K562 (cell line): ENCODE measurements at regions not wholly inside any gene's neighbourhood (a gene's known extent, or its start where the extent isn't known, plus 50 kb on each side); places are given as distances from the start of the nearest gene placed in this dataset.

Experiments
- ATAC-seq: fragments of 200-7000 bp; cut with Tn5 transposase; 3 replicates; pipeline ENCODE4 v1.9.1; 2020; ENCODE audit warnings: moderate library complexity
- BruUV-seq: library from RNA; stranded (reverse); fragments of 400-500 nt; replicated peaks from 2 replicates; lab custom pipeline; 2021; lab: Mats Ljungman, UMichigan
- CTCF ChIA-PET: fragments of 300-600 bp; formaldehyde crosslinking; extraction: SDS; loops from one replicate; lab custom pipeline; 2021; ENCODE audit warnings: low intra/inter-chr PET ratio; lab: Yijun Ruan, JAX
- POLR2A ChIA-PET: fragments of 300-600, 350-650 bp; sonication (Branson Sonifier 250); formaldehyde crosslinking; extraction: SDS; loops from one replicate; lab custom pipeline; 2021; ENCODE audit warnings: antibody characterized with exemption, inconsistent platforms; lab: Yijun Ruan, JAX
- DNase-seq, 4 experiments: peaks; one replicate each; pipeline versions ENCODE4 v3.0.0 to v3.0.0-alpha.2; 2011 to 2018; ENCODE audit warnings: low spot score in 3 of 4, mixed read lengths in 3 of 4; ENCODE audit errors: extremely low read depth in 1 of 4
- FAIRE-seq: peaks from 2 replicates; lab custom pipeline; 2011; peaks lifted over from hg19 to GRCh38; lab: Jason Lieb, UNC
- H2AFZ ChIP-seq: 2 replicates; pipeline ENCODE4 v1.6.0; 2011; ENCODE audit warnings: low read depth, low read length, control low read depth, inconsistent platforms
- H3K27ac ChIP-seq: fragments of 200-600 bp; 3 replicates; pipeline ENCODE4 v1.8.0; 2011; ENCODE audit warnings: low read depth, mild to moderate bottlenecking, control low read depth, inconsistent platforms, low read length, moderate library complexity, mixed read lengths; ENCODE audit errors: extremely low read depth
- H3K27me3 ChIP-seq, 2 experiments: fragments of 300-600 bp in 1 of 2; 2 replicates in 1 of 2; 3 replicates in 1 of 2; pipeline versions ENCODE4 v1.6.0 to v1.8.0; 2011; ENCODE audit warnings: inconsistent platforms in 2 of 2, low read length in 2 of 2, mild to moderate bottlenecking in 1 of 2, mixed read lengths in 1 of 2, moderate library complexity in 1 of 2; ENCODE audit not compliant: control insufficient read depth in 2 of 2, insufficient read depth in 2 of 2
- H3K36me3 ChIP-seq: fragments of 300-600 bp; 3 replicates; pipeline ENCODE4 v1.8.0; 2011; ENCODE audit warnings: mild to moderate bottlenecking, low read length, inconsistent platforms; ENCODE audit not compliant: control insufficient read depth, insufficient read depth
- H3K4me1 ChIP-seq, 2 experiments: fragments of 200-600 bp in 1 of 2; replicated peaks in 1 of 2; 2 replicates in 1 of 2; 3 replicates in 1 of 2; pipeline versions ENCODE4 v1.5.1 to v1.8.0; 2011; ENCODE audit warnings: inconsistent platforms in 2 of 2, low read length in 2 of 2, mild to moderate bottlenecking in 1 of 2, mixed read lengths in 1 of 2, moderate library complexity in 1 of 2; ENCODE audit not compliant: control insufficient read depth in 2 of 2, insufficient read depth in 2 of 2
- H3K4me2 ChIP-seq: 2 replicates; pipeline ENCODE4 v1.6.1; 2011; ENCODE audit warnings: low read length, control low read depth, inconsistent platforms, mixed read lengths; ENCODE audit not compliant: insufficient read depth
- H3K4me3 ChIP-seq: fragments of 200-600 bp; sonication (generic), shearing (Covaris generic); 2 replicates; pipeline ENCODE4 v1.5.1; 2016; ENCODE audit warnings: control low read depth, inconsistent platforms
- H3K79me2 ChIP-seq: fragments of 200-600 bp; 3 replicates; pipeline ENCODE4 v1.8.0; 2011; ENCODE audit warnings: low read length, inconsistent platforms; ENCODE audit not compliant: control insufficient read depth, insufficient read depth
- H3K9ac ChIP-seq, 2 experiments: 2 replicates each; pipeline versions ENCODE4 v1.6.0 to v1.6.1; 2011; ENCODE audit warnings: low read depth in 2 of 2, low read length in 2 of 2, control low read depth in 1 of 2, inconsistent platforms in 1 of 2, mild to moderate bottlenecking in 1 of 2, mixed read lengths in 1 of 2; ENCODE audit not compliant: insufficient read depth in 1 of 2
- H3K9me1 ChIP-seq: one replicate; pipeline ENCODE4 v1.6.0; 2011; ENCODE audit warnings: inconsistent platforms, mild to moderate bottlenecking, low read length, moderate library complexity; ENCODE audit not compliant: control insufficient read depth, insufficient read depth
- H3K9me3 ChIP-seq: replicated peaks from 2 replicates; pipeline ENCODE4 v1.5.1; 2011; ENCODE audit warnings: low read depth, low read length, inconsistent platforms; ENCODE audit not compliant: control insufficient read depth, insufficient read depth
- H4K20me1 ChIP-seq: replicated peaks from 2 replicates; pipeline ENCODE4 v1.6.1; 2011; ENCODE audit warnings: low read length, inconsistent platforms, mixed read lengths; ENCODE audit not compliant: control insufficient read depth, insufficient read depth
- ARID2 ChIP-seq: fragments of 450-650 bp; IDR thresholded peaks from 2 replicates; pipeline ENCODE4 v1.6.1; 2017; ENCODE audit warnings: antibody characterized with exemption, mild to moderate bottlenecking
- BHLHE40 ChIP-seq: IDR thresholded peaks from 2 replicates; pipeline ENCODE4 v1.6.1; 2011; ENCODE audit warnings: low read length, improper control_type of control experiment
- CBX2 ChIP-seq: fragments of 200-600 bp; sonication (generic); IDR thresholded peaks from one replicate; pipeline ENCODE4 v1.6.1; 2012; ENCODE audit warnings: mild to moderate bottlenecking, low read length, inconsistent platforms; ENCODE audit not compliant: insufficient read depth, poor library complexity, severe bottlenecking
- CBX8 ChIP-seq: fragments of 200-600 bp; sonication (generic); IDR thresholded peaks from 2 replicates; pipeline ENCODE4 v1.6.1; 2012; ENCODE audit warnings: borderline replicate concordance, mixed run types, low read depth, mild to moderate bottlenecking, moderate library complexity, mixed read lengths, low read length, control low read depth, inconsistent platforms; ENCODE audit not compliant: poor library complexity, severe bottlenecking; ENCODE audit errors: extremely low read depth
- GABPB1 ChIP-seq: sonication (generic); formaldehyde crosslinking; IDR thresholded peaks from 2 replicates; pipeline ENCODE4 v1.8.0; 2022; ENCODE audit warnings: mild to moderate bottlenecking, missing genetic modification reagents
- KLF1 ChIP-seq: fragments of 450-650 bp; IDR thresholded peaks from 2 replicates; pipeline ENCODE4 v1.6.1; 2016; ENCODE audit warnings: missing genetic modification characterization, missing compliant biosample characterization
- LEF1 ChIP-seq: fragments of 450-650 bp; IDR thresholded peaks from 2 replicates; pipeline ENCODE4 v1.6.1; 2016; ENCODE audit warnings: mild to moderate bottlenecking
- RBBP5 ChIP-seq: fragments of 200-600 bp; sonication (generic); IDR thresholded peaks from 2 replicates; pipeline ENCODE4 v1.6.1; 2012; ENCODE audit warnings: borderline replicate concordance, mild to moderate bottlenecking, low read length, control low read depth, inconsistent platforms; ENCODE audit not compliant: insufficient read depth, poor library complexity, severe bottlenecking
- SP1 ChIP-seq: sonication (generic); formaldehyde crosslinking; IDR thresholded peaks from 2 replicates; pipeline ENCODE4 v1.8.1; 2022; ENCODE audit warnings: mild to moderate bottlenecking, missing genetic modification reagents
- SUPT5H ChIP-seq: fragments of 450-650 bp; IDR thresholded peaks from 2 replicates; pipeline ENCODE4 v1.6.1; 2016
- ZBED1 ChIP-seq: IDR thresholded peaks from 2 replicates; pipeline ENCODE4 v1.6.1; 2014
- ZC3H4 ChIP-seq: sonication (generic); formaldehyde crosslinking; IDR thresholded peaks from 2 replicates; pipeline ENCODE4 v1.9.0; 2021; ENCODE audit warnings: missing genetic modification reagents, borderline replicate concordance
- ZNF124 ChIP-seq: sonication (generic); formaldehyde crosslinking; IDR thresholded peaks from 2 replicates; pipeline ENCODE4 v1.8.1; 2022; ENCODE audit warnings: missing genetic modification reagents
- ZNF143 ChIP-seq: sonication (generic); formaldehyde crosslinking; IDR thresholded peaks from 2 replicates; pipeline ENCODE4 v1.9.0; 2022; ENCODE audit warnings: mild to moderate bottlenecking, missing genetic modification reagents
- ZNF184 ChIP-seq: sonication (generic); formaldehyde crosslinking; IDR thresholded peaks from 2 replicates; pipeline ENCODE4 v1.5.0; 2020; ENCODE audit warnings: missing genetic modification reagents
- ZNF561 ChIP-seq: fragments of 450-650 bp; formaldehyde crosslinking; conservative IDR thresholded peaks from 2 replicates; pipeline ENCODE4 v1.4.0; 2020; ENCODE audit warnings: mild to moderate bottlenecking, moderate library complexity
- ZNF778 ChIP-seq: fragments of 450-650 bp; formaldehyde crosslinking; IDR thresholded peaks from 2 replicates; pipeline ENCODE4 v1.4.0; 2020; ENCODE audit warnings: mild to moderate bottlenecking, moderate library complexity
- WGBS: fragments of 100-300 bp; shearing (Covaris generic); methylation state at CpG from one replicate; pipeline ENCODE4 v1.1.6; 2016; ENCODE audit warnings: low coverage, mixed read lengths; ENCODE audit not compliant: insufficient coverage; ENCODE audit errors: missing lambda C conversion rate; 5-methylcytosine and 5-hydroxymethylcytosine counted together
- in situ Hi-C: fragments of 300-500 bp; cut with MboI; formaldehyde crosslinking; loops from 4 replicates; pipeline ENCODE4 v1.15.0; 2018; ENCODE audit warnings: inconsistent platforms, mixed read lengths
- intact Hi-C: fragments of 100-400 bp; cut with micrococcal nuclease; formaldehyde crosslinking; loops from 2 replicates; pipeline ENCODE4 v1.14.2; 2022
- TF ChIP-seq, protein P1 (sequence below): fragments of 250-450 bp; sonication (Bioruptor Pico); IDR thresholded peaks from 2 replicates; pipeline ENCODE4 v1.5.0; 2021

DNA sequence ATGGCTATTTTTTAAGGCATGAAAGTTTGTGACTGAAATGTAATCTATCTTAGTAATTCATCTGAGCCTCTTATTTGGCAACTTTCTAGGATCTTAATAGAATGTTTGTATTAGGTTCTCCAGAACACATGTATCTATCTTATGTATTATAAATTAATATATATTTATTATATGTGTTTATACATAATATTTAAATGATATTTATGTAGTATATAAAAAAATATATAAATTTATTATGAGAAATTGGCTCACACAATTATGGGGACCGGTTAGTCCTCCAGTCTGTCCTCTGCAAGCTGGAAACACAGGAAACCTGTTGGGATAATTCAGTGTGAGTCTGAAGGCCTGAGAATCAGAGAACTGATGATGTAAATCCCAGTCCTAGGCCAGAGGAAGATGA, 155.7 kb downstream of the AMY1C start:
- ATAC-seq: no peak

DNA sequence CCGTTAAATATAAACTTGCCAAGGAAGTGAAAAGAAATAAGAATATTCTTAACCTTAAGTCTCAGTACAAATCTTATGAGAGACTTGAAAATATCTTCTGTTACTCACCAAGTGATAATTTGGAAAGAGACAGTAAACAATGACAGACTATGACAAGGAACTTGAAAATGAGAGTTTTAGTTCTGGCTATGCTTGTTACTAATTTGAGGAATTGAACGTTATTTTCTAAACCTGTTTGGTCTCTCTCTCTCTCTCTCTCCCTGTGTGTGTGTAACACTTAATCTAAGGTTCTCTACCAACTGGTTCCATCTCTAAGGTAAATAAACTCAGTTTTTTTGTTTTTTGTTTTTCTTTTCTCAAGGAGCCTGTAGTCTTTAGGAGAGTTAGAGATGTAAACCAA, 161.8 kb downstream of the AMY1C start:
- Histone ChIP-seq H3K9ac (no peak overlapping the region), H3K27ac (no peak overlapping the region), H3K79me2 (no peaks in the 10 kb centered on the region), H3K4me1 (no peaks in the 10 kb centered on the region), H3K4me3 (no peak overlapping the region), H3K4me2 (no peak overlapping the region), H3K36me3 (no peaks in the 10 kb centered on the region), H4K20me1 (no peaks in the 10 kb centered on the region), H3K27me3 (no peaks in the 10 kb centered on the region), H3K9me1 (no peaks in the 10 kb centered on the region), H3K9me3 (no peaks in the 10 kb centered on the region), H2AFZ (no peak overlapping the region)
- ChIA-PET POLR2A (no interaction called here), CTCF (no interaction called here)
- no peak for FAIRE-seq
- in situ Hi-C loops: no loop called here
- BruUV-seq: no TSS peak
- no peak for ATAC-seq
- intact Hi-C loops: no loop called here
- DNase-seq: no peak
- 0% methylated on average over 2 of the region's 2 CpGs for WGBS
- no peak for TF ChIP-seq CBX2
- no peak for TF ChIP-seq BHLHE40
- TF ChIP-seq GABPB1 (CRISPR knock-in tag): no peak
- TF ChIP-seq ZNF143: no peak
- TF ChIP-seq ZNF184 (CRISPR knock-in tag): no peak
- no peak for TF ChIP-seq ZC3H4 (CRISPR knock-in tag)

More for the DNA sequence above, 155.7 kb downstream of the AMY1C start:
- Histone ChIP-seq H3K27me3 (no peaks in the 10 kb centered on the region), H3K4me3 (no peak overlapping the region), H3K4me1 (no peaks in the 10 kb centered on the region), H4K20me1 (no peaks in the 10 kb centered on the region), H3K4me2 (no peak overlapping the region), H3K27ac (no peak overlapping the region), H2AFZ (no peak overlapping the region), H3K79me2 (no peaks in the 10 kb centered on the region), H3K9ac (no peak overlapping the region), H3K9me1 (no peaks in the 10 kb centered on the region), H3K36me3 (no peaks in the 10 kb centered on the region), H3K9me3 (no peaks in the 10 kb centered on the region)
- CTCF ChIA-PET: no interaction called here
- TF ChIP-seq ZNF561 (CRISPR knock-in tag): no peak
- no peak for TF ChIP-seq ZNF124
- TF ChIP-seq ZNF778 (CRISPR knock-in tag): no peak
- TF ChIP-seq, protein P1, sequence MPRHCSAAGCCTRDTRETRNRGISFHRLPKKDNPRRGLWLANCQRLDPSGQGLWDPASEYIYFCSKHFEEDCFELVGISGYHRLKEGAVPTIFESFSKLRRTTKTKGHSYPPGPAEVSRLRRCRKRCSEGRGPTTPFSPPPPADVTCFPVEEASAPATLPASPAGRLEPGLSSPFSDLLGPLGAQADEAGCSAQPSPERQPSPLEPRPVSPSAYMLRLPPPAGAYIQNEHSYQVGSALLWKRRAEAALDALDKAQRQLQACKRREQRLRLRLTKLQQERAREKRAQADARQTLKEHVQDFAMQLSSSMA: no peak
- TF ChIP-seq SUPT5H: no peak
- no peak for TF ChIP-seq KLF1
- TF ChIP-seq LEF1: no peak
- TF ChIP-seq CBX8: no peak
- no peak for TF ChIP-seq SP1
- no peak for TF ChIP-seq RBBP5
- no peak for TF ChIP-seq ZBED1
- no peak for TF ChIP-seq ARID2
- POLR2A ChIA-PET: no interaction called here
- no peak for DNase-seq
- in situ Hi-C loops: no loop called here
- WGBS: 0% methylated on average over 1 of the region's 1 CpG
- intact Hi-C loops: no loop called here
- no peak for FAIRE-seq
- no TSS peak for BruUV-seq
